Hepatocyte (in vitro differentiated cells): ENCODE measurements at regions not wholly inside any gene's neighbourhood (a gene's known extent, or its start where the extent isn't known, plus 50 kb on each side); places are given as distances from the start of the nearest gene placed in this dataset.
A peak's percentile ranks its signal among the peaks of the same experiment; 100 is the strongest.

Experiments used
- DNase-seq: peaks from one replicate; pipeline ENCODE4 v3.0.0-alpha.2; 2016; ENCODE audit warnings: low spot score
- H2AFZ ChIP-seq: fragments of 200-600 bp; sonication (generic); 2 replicates; pipeline ENCODE4 v1.6.0; 2016; ENCODE audit warnings: antibody characterized with exemption, mild to moderate bottlenecking
- H3K27ac ChIP-seq: fragments of 200-600 bp; sonication (generic); 2 replicates; pipeline ENCODE4 v1.5.1; 2016; ENCODE audit warnings: mild to moderate bottlenecking
- H3K27me3 ChIP-seq: fragments of 200-600 bp; sonication (generic); 2 replicates; pipeline ENCODE4 v1.6.1; 2016
- H3K36me3 ChIP-seq: fragments of 200-600 bp; sonication (generic); replicated peaks from 2 replicates; pipeline ENCODE4 v1.5.1; 2016; ENCODE audit warnings: low read depth; ENCODE audit not compliant: insufficient read depth
- H3K4me1 ChIP-seq: fragments of 200-600 bp; sonication (generic); 2 replicates; pipeline ENCODE4 v1.5.1; 2016; ENCODE audit warnings: mild to moderate bottlenecking, moderate library complexity; ENCODE audit not compliant: insufficient read depth
- H3K4me2 ChIP-seq: fragments of 200-600 bp; sonication (generic); 2 replicates; pipeline ENCODE4 v1.6.0; 2016
- H3K4me3 ChIP-seq: fragments of 200-600 bp; sonication (generic); 2 replicates; pipeline ENCODE4 v1.5.1; 2016; ENCODE audit warnings: mild to moderate bottlenecking
- H3K79me2 ChIP-seq: fragments of 200-600 bp; sonication (generic); 2 replicates; pipeline ENCODE4 v1.6.0; 2017; ENCODE audit warnings: mild to moderate bottlenecking
- H3K9me2 ChIP-seq: fragments of 200-600 bp; sonication (generic); replicated peaks from 2 replicates; pipeline ENCODE4 v1.6.0; 2017; ENCODE audit warnings: mild to moderate bottlenecking; ENCODE audit not compliant: insufficient read depth
- H3K9me3 ChIP-seq: fragments of 200-600 bp; sonication (generic); 2 replicates; pipeline ENCODE4 v1.5.1; 2016; ENCODE audit warnings: low read depth, mild to moderate bottlenecking
- H4K20me1 ChIP-seq: fragments of 200-600 bp; sonication (generic); 2 replicates; pipeline ENCODE4 v1.6.0; 2016; ENCODE audit warnings: mild to moderate bottlenecking; ENCODE audit not compliant: insufficient read depth, poor library complexity, severe bottlenecking
- EZH2 ChIP-seq: fragments of 200-600 bp; sonication (generic); IDR thresholded peaks from 2 replicates; pipeline ENCODE4 v1.6.1; 2016; ENCODE audit warnings: antibody characterized with exemption, mild to moderate bottlenecking, borderline replicate concordance
- EZH2phosphoT487 ChIP-seq: fragments of 200-600 bp; sonication (generic); IDR thresholded peaks from one replicate; pipeline ENCODE4 v1.6.1; 2018; ENCODE audit warnings: antibody characterized with exemption, mild to moderate bottlenecking, low read depth, moderate library complexity; ENCODE audit not compliant: unreplicated experiment, severe bottlenecking
- WGBS: methylation state at CpG from one replicate; pipeline ENCODE4 v1.1.6; 2016; ENCODE audit warnings: low lambda C conversion rate; ENCODE audit errors: missing lambda C conversion rate; 5-methylcytosine and 5-hydroxymethylcytosine counted together
- TF ChIP-seq, protein P1 (sequence below): fragments of 200-600 bp; sonication (generic); IDR thresholded peaks from 2 replicates; pipeline ENCODE4 v1.5.1; 2016; ENCODE audit warnings: antibody characterized with exemption, mild to moderate bottlenecking; ENCODE audit not compliant: poor library complexity

DNA sequence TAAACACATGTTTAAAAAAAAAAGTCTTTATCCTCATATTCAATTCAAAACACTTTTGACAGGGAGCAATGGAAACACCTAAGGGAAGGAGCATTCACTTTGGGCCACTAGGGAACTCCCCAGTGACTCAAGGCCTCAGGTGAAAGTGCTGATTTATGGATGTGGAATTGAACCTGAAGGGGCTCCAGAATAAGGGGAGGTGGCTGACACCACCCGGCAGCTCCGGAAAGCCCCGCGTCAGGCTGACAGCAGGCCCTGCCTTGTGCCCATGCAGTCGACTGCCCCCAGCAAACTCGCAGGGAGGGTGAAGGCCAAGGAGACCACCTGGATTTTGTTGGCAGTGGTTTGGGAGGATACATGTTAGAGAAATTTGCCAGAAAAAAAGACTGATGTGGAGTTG lies 275.3 kb upstream of the NCKAP5 start:
- Histone ChIP-seq H3K4me3 (no peak overlapping the region), H3K36me3 (no peaks in the 10 kb centered on the region), H3K4me2 (no peak overlapping the region), H3K27me3 (no peaks in the 10 kb centered on the region), H3K79me2 (no peaks in the 10 kb centered on the region), H4K20me1 (no peaks in the 10 kb centered on the region), H3K4me1 (no peaks in the 10 kb centered on the region), H2AFZ (no peak overlapping the region), H3K27ac (peak overlapping the region; percentile 9), H3K9me3 (no peaks in the 10 kb centered on the region), H3K9me2 (no peaks in the 10 kb centered on the region)
- no peak for TF ChIP-seq EZH2
- no peak for TF ChIP-seq EZH2phosphoT487
- TF ChIP-seq, protein P1, sequence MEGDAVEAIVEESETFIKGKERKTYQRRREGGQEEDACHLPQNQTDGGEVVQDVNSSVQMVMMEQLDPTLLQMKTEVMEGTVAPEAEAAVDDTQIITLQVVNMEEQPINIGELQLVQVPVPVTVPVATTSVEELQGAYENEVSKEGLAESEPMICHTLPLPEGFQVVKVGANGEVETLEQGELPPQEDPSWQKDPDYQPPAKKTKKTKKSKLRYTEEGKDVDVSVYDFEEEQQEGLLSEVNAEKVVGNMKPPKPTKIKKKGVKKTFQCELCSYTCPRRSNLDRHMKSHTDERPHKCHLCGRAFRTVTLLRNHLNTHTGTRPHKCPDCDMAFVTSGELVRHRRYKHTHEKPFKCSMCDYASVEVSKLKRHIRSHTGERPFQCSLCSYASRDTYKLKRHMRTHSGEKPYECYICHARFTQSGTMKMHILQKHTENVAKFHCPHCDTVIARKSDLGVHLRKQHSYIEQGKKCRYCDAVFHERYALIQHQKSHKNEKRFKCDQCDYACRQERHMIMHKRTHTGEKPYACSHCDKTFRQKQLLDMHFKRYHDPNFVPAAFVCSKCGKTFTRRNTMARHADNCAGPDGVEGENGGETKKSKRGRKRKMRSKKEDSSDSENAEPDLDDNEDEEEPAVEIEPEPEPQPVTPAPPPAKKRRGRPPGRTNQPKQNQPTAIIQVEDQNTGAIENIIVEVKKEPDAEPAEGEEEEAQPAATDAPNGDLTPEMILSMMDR = no peak
- 81% methylated on average over 6 of the region's 6 CpGs for WGBS
- no peak for DNase-seq

DNA sequence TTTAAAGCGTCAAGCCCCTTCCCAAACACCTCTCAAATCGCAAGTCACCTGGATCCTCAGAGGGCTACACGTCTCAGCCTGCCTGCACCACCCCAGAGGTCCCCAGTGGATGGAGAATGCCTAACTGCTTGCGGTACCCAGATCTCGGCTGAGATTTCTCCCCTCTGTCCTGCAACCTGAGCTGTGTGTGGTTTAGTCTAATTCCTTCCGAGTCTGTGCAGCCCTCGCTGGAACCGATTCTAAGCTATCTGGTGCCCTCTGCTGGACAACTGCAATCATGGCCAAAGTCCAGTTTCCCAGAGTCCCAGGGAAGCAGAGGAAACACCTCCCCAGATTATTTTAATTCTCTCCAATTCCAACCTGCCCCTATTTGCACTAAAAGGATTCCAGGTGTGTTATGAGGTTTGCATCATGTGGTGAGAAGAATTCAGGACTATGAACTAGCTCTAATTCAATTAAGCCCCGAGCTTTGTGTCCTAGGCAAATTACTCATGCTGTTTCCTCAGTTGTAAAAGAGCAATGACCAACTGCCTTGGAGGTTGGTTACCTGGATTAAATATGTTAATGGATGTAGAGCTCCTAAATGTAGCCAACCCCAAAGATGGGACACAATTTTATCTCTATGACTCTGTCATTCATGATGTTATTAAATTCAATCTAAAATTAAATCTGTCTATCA lies 276.1 kb upstream of the NCKAP5 start:
- Histone ChIP-seq H4K20me1 (no peaks in the 10 kb centered on the region), H3K36me3 (no peaks in the 10 kb centered on the region), H3K4me2 (no peak overlapping the region), H3K4me1 (no peaks in the 10 kb centered on the region), H3K27me3 (no peaks in the 10 kb centered on the region), H3K4me3 (no peak overlapping the region), H3K27ac (no peak overlapping the region), H3K9me3 (no peaks in the 10 kb centered on the region), H3K9me2 (no peaks in the 10 kb centered on the region), H2AFZ (no peak overlapping the region), H3K79me2 (no peaks in the 10 kb centered on the region)
- 29% methylated on average over 9 of the region's 9 CpGs for WGBS
- peak; percentile 85 for DNase-seq
- TF ChIP-seq, protein P1 = peak; percentile 91
- TF ChIP-seq EZH2 = no peak
- TF ChIP-seq EZH2phosphoT487 = no peak

DNA sequence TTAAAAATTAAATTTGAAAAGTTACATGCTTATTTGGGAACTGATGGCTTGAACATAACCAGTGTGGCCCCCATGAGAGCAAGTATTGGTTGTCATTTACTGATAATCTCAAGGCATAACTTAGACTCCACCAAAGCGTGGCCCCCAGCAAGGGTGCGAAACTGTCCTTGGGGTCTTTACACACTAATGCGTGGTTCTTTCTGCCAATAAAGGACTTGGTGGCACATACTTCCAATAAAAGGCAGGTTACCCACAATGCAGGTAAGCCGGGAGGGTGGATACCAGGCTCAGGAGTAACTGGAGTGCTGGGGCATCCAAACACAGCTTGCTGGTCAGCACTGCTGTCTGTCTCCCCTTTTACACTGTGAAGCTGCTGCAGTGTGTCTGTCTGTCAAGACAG lies 278.2 kb upstream of the NCKAP5 start:
- no peak for DNase-seq
- TF ChIP-seq, protein P1 = no peak
- no peak for TF ChIP-seq EZH2
- H3K4me2 ChIP-seq = no peak overlapping the region
- no peaks in the 10 kb centered on the region for H3K27me3 ChIP-seq
- no peaks in the 10 kb centered on the region for H3K4me1 ChIP-seq
- H3K27ac ChIP-seq = no peak overlapping the region
- WGBS = 87% methylated on average over 4 of the region's 4 CpGs
- no peaks in the 10 kb centered on the region for H3K9me3 ChIP-seq
- H3K36me3 ChIP-seq = no peaks in the 10 kb centered on the region
- H3K9me2 ChIP-seq = no peaks in the 10 kb centered on the region
- H4K20me1 ChIP-seq = no peaks in the 10 kb centered on the region
- no peak overlapping the region for H2AFZ ChIP-seq
- H3K79me2 ChIP-seq = no peaks in the 10 kb centered on the region
- H3K4me3 ChIP-seq = no peak overlapping the region

DNA sequence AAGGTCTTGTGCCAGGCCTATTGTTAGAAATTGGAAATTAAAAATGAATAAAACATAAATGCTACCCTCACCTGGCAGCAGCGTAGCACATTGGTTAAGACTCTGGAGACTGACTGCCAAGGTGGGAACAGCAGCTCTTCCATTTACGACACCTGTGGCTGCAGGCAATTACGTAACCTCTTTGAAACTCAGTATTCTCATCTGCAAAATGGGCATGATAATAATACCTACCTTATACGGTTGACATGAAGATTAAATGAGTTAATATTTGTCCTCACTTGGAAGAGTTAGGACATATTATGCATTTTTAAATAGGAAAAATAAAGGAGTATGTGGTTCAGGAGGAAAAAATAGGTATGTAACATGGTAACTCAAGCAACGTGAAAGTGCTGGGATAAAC lies 279.3 kb upstream of the NCKAP5 start:
- Histone ChIP-seq H3K4me3 (no peak overlapping the region), H3K9me3 (no peaks in the 10 kb centered on the region), H3K4me1 (no peaks in the 10 kb centered on the region), H3K27ac (no peak overlapping the region), H3K79me2 (no peaks in the 10 kb centered on the region), H3K4me2 (no peak overlapping the region), H3K27me3 (no peaks in the 10 kb centered on the region), H4K20me1 (no peaks in the 10 kb centered on the region), H3K9me2 (no peaks in the 10 kb centered on the region), H3K36me3 (no peaks in the 10 kb centered on the region), H2AFZ (no peak overlapping the region)
- DNase-seq = no peak
- WGBS = 94% methylated on average over 5 of the region's 5 CpGs
- TF ChIP-seq, protein P1 = no peak
- TF ChIP-seq EZH2 (no peak), EZH2phosphoT487 (no peak)
